Neural cell (in vitro differentiated cells): ENCODE measurements at regions not wholly inside any gene's neighbourhood (a gene's known extent, or its start where the extent isn't known, plus 50 kb on each side); places are given as distances from the start of the nearest gene placed in this dataset.
"Not testable (repeated sequence)": the region's sequence is repeated elsewhere in the genome, so short reads cannot be mapped to it uniquely, and the experiment has no call there.

ENCODE experiments used
- H2AFZ ChIP-seq: fragments of 200-600, 300-800 bp; sonication (generic), shearing (Covaris generic); 2 replicates; pipeline ENCODE4 v1.6.0; 2014; ENCODE audit warnings: low read depth, mild to moderate bottlenecking, antibody characterized with exemption, low read length, moderate library complexity
- H3F3A ChIP-seq: fragments of 200-600 bp; shearing (Covaris generic); 2 replicates; pipeline ENCODE4 v1.6.1; 2016; ENCODE audit warnings: mild to moderate bottlenecking, moderate library complexity, mixed read lengths, antibody characterized with exemption, low read length; ENCODE audit not compliant: insufficient read depth, poor library complexity, severe bottlenecking
- H3K27ac ChIP-seq: fragments of 200-600, 300-800 bp; sonication (generic), shearing (Covaris generic); 2 replicates; pipeline ENCODE4 v1.5.1; 2014; ENCODE audit warnings: mild to moderate bottlenecking, low read length, moderate library complexity
- H3K27me3 ChIP-seq: fragments of 300-800, 200-600 bp; sonication (generic), shearing (Covaris generic); 2 replicates; pipeline ENCODE4 v1.6.0; 2014; ENCODE audit warnings: mild to moderate bottlenecking, low read depth, low read length, moderate library complexity; ENCODE audit not compliant: insufficient read depth
- H3K36me3 ChIP-seq: fragments of 300-800, 200-600 bp; sonication (generic), shearing (Covaris generic); 2 replicates; pipeline ENCODE4 v1.5.1; 2014; ENCODE audit warnings: mild to moderate bottlenecking, antibody characterized with exemption, low read length, moderate library complexity; ENCODE audit not compliant: insufficient read depth
- H3K4me2 ChIP-seq: fragments of 300-800, 200-600 bp; sonication (generic), shearing (Covaris generic); 2 replicates; pipeline ENCODE4 v1.6.0; 2014; ENCODE audit warnings: mild to moderate bottlenecking, low read length
- H3K4me3 ChIP-seq: fragments of 300-800, 200-600 bp; sonication (generic), shearing (Covaris generic); 2 replicates; pipeline ENCODE4 v1.5.1; 2014; ENCODE audit warnings: mild to moderate bottlenecking, low read length, moderate library complexity
- H3K79me2 ChIP-seq: fragments of 200-600 bp; shearing (Covaris generic); replicated peaks from 2 replicates; pipeline ENCODE4 v1.6.0; 2014; ENCODE audit warnings: mild to moderate bottlenecking, low read length, moderate library complexity; ENCODE audit not compliant: insufficient read depth
- H3K9ac ChIP-seq: fragments of 300-800, 200-600 bp; sonication (generic), shearing (Covaris generic); 2 replicates; pipeline ENCODE4 v1.6.1; 2016; ENCODE audit warnings: mild to moderate bottlenecking, low read length, mixed read lengths
- H3K9me2 ChIP-seq: fragments of 200-600 bp; shearing (Covaris generic); 2 replicates; pipeline ENCODE4 v1.6.1; 2016; ENCODE audit warnings: mild to moderate bottlenecking, low read length, mixed read lengths; ENCODE audit not compliant: insufficient read depth
- H3K9me3 ChIP-seq: fragments of 200-600, 300-800 bp; sonication (generic), shearing (Covaris generic); 2 replicates; pipeline ENCODE4 v1.6.1; 2016; ENCODE audit warnings: mild to moderate bottlenecking, mixed run types, low read length, moderate library complexity, mixed read lengths
- H4K20me1 ChIP-seq: fragments of 200-600 bp; shearing (Covaris generic); 2 replicates; pipeline ENCODE4 v1.6.1; 2016; ENCODE audit warnings: mild to moderate bottlenecking, mixed run types; ENCODE audit not compliant: insufficient read depth
- CTCF ChIP-seq: fragments of 450-650 bp; IDR thresholded peaks from 2 replicates; pipeline ENCODE4 v1.5.1; 2014; ENCODE audit warnings: antibody characterized with exemption, mild to moderate bottlenecking, moderate library complexity; ENCODE audit not compliant: poor library complexity, severe bottlenecking
- EP300 ChIP-seq: fragments of 450-650 bp; conservative IDR thresholded peaks from 2 replicates; pipeline ENCODE4 v1.6.1; 2014; ENCODE audit warnings: antibody characterized with exemption, mild to moderate bottlenecking, moderate library complexity; ENCODE audit not compliant: poor library complexity, severe bottlenecking
- EZH2 ChIP-seq: fragments of 200-600, 300-800 bp; shearing (Covaris generic), sonication (generic); IDR thresholded peaks from 2 replicates; pipeline ENCODE4 v1.6.1; 2014; ENCODE audit warnings: antibody characterized with exemption, low read length, borderline replicate concordance, mild to moderate bottlenecking; ENCODE audit not compliant: insufficient read depth, poor library complexity, severe bottlenecking
- MXI1 ChIP-seq: fragments of 450-650 bp; conservative IDR thresholded peaks from 2 replicates; pipeline ENCODE4 v1.6.1; 2014; ENCODE audit warnings: antibody characterized with exemption, mild to moderate bottlenecking; ENCODE audit not compliant: poor library complexity, severe bottlenecking
- POLR2AphosphoS5 ChIP-seq: IDR thresholded peaks from 2 replicates; pipeline ENCODE4 v1.6.1; 2012
- RAD21 ChIP-seq: fragments of 450-650 bp; conservative IDR thresholded peaks from 2 replicates; pipeline ENCODE4 v1.6.1; 2014; ENCODE audit warnings: antibody characterized with exemption, mild to moderate bottlenecking, moderate library complexity
- REST ChIP-seq: IDR thresholded peaks from 2 replicates; pipeline ENCODE4 v1.6.1; 2012; ENCODE audit warnings: borderline replicate concordance
- SMC3 ChIP-seq: fragments of 450-650 bp; conservative IDR thresholded peaks from 2 replicates; pipeline ENCODE4 v1.6.1; 2014; ENCODE audit warnings: antibody characterized with exemption, mild to moderate bottlenecking, moderate library complexity; ENCODE audit not compliant: poor library complexity
- TAF1 ChIP-seq: IDR thresholded peaks from 2 replicates; pipeline ENCODE4 v1.6.1; 2012; ENCODE audit warnings: low read depth

GRCh38 chr2:175595139-175595538 is 406.9 kb downstream of the LNPK start:
- H3F3A ChIP-seq = no peaks in the 10 kb centered on the region
- H3K27me3 ChIP-seq = no peaks in the 10 kb centered on the region
- no peaks in the 10 kb centered on the region for H3K9me2 ChIP-seq
- TF ChIP-seq TAF1 = no peak
- TF ChIP-seq EP300 = no peak
- no peak for TF ChIP-seq POLR2AphosphoS5
- no peak for TF ChIP-seq RAD21
- TF ChIP-seq REST = no peak
- no peak for TF ChIP-seq EZH2
- no peak for TF ChIP-seq CTCF
- no peak for TF ChIP-seq SMC3
- no peak for TF ChIP-seq MXI1
- H2AFZ ChIP-seq = no peak overlapping the region
- no peaks in the 10 kb centered on the region for H3K9me3 ChIP-seq
- H3K4me2 ChIP-seq = no peak overlapping the region
- no peak overlapping the region for H3K4me3 ChIP-seq
- H4K20me1 ChIP-seq = no peaks in the 10 kb centered on the region
- no peaks in the 10 kb centered on the region for H3K36me3 ChIP-seq
- no peak overlapping the region for H3K9ac ChIP-seq
- H3K79me2 ChIP-seq = no peaks in the 10 kb centered on the region
- no peak overlapping the region for H3K27ac ChIP-seq

DNA sequence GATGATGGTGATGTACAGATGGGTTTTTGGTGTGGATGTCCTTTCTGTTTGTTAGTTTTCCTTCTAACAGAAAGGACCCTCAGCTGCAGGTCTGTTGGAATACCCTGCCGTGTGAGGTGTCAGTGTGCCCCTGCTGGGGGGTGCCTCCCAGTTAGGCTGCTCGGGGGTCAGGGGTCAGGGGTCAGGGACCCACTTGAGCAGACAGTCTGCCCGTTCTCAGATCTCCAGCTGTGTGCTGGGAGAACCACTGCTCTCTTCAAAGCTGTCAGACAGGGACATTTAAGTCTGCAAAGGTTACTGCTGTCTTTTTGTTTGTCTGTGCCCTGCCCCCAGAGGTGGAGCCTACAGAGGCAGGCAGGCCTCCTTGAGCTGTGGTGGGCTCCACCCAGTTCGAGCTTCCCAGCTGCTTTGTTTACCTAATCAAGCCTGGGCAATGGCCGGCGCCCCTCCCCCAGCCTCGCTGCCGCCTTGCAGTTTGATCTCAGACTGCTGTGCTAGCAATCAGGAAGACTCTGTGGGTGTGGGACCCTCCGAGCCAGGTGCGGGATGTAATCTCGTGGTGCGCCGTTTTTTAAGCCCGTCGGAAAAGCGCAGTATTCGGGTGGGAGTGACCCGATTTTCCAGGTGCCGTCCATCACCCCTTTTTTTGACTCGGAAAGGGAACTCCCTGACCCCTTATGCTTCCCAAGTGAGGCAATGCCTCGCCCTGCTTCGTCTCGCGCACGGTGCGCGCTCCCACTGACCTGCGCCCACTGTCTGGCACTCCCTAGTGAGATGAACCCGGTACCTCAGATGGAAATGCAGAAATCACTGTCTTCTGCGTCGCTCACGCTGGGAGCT is 408.2 kb downstream of the LNPK start:
- H3K4me3 ChIP-seq = not testable (repeated sequence)

DNA sequence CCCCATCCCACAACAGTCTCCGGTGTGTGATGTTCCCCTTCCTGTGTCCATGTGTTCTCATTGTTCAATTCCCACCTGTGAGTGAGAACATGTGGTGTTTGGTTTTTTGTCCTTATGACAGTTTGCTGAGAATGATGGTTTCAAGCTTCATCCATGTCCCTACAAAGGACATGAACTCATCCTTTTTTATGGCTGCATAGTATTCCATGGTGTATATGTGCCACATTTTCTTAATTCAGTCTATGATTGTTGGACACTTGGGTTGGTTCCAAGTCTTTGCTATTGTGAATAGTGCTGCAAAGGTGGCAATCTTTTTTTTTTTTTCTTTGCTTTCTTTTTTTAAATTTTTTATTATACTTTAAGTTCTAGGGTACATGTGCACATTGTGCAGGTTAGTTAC is 406.7 kb upstream of the ATP5MC3 start:
- H3K36me3 ChIP-seq, H3K27ac ChIP-seq, H3K4me2 ChIP-seq, H3K4me3 ChIP-seq, H3K79me2 ChIP-seq, H3K9ac ChIP-seq, H3K9me3 ChIP-seq, H3K9me2 ChIP-seq, H4K20me1 ChIP-seq, H2AFZ ChIP-seq, H3K27me3 ChIP-seq, H3F3A ChIP-seq: not testable (repeated sequence)

More for the DNA sequence above, 408.2 kb downstream of the LNPK start:
- not testable (repeated sequence) for H2AFZ ChIP-seq, H3K9me3 ChIP-seq, H3K27me3 ChIP-seq, H3K27ac ChIP-seq, H3F3A ChIP-seq, H3K9me2 ChIP-seq, H3K36me3 ChIP-seq, H4K20me1 ChIP-seq, H3K9ac ChIP-seq, H3K79me2 ChIP-seq, H3K4me2 ChIP-seq
